HepG2 (cell line): ENCODE measurements at regions not wholly inside any gene's neighbourhood (a gene's known extent, or its start where the extent isn't known, plus 50 kb on each side); places are given as distances from the start of the nearest gene placed in this dataset.

Source experiments
- BRCA1 ChIP-seq: sonication (generic); formaldehyde crosslinking; IDR thresholded peaks from 2 replicates; pipeline ENCODE4 v1.4.0; 2020; ENCODE audit warnings: missing genetic modification reagents
- EP300 ChIP-seq, 3 experiments: sonication (generic) in 1 of 3; formaldehyde crosslinking in 1 of 3; IDR thresholded peaks; 2 replicates each; pipeline versions ENCODE4 v1.5.1 to v1.6.1; 2011 to 2020; ENCODE audit warnings: low read depth in 2 of 3, low read length in 2 of 3, borderline replicate concordance in 1 of 3, improper control_type of control experiment in 1 of 3, mild to moderate bottlenecking in 1 of 3, missing genetic modification reagents in 1 of 3, moderate library complexity in 1 of 3
- HNRNPL ChIP-seq: fragments of 200-400 bp; formaldehyde crosslinking; IDR thresholded peaks from 2 replicates; pipeline ENCODE4 v1.6.1; 2017; ENCODE audit warnings: mild to moderate bottlenecking, low read depth, low read length
- NFYC ChIP-seq: IDR thresholded peaks from 2 replicates; pipeline ENCODE4 v1.6.1; 2016; ENCODE audit warnings: missing genetic modification reagents, missing compliant biosample characterization
- ZBTB38 ChIP-seq: sonication (generic); formaldehyde crosslinking; IDR thresholded peaks from 2 replicates; pipeline ENCODE4 v1.5.1; 2020; ENCODE audit warnings: mild to moderate bottlenecking, missing genetic modification reagents
- ZNF160 ChIP-seq: sonication (generic); formaldehyde crosslinking; IDR thresholded peaks from 2 replicates; pipeline ENCODE4 v1.8.0; 2022; ENCODE audit warnings: mild to moderate bottlenecking, inconsistent platforms, missing genetic modification reagents
- ZNF83 ChIP-seq: sonication (generic); formaldehyde crosslinking; IDR thresholded peaks from 2 replicates; pipeline ENCODE4 v1.4.0; 2020; ENCODE audit warnings: missing genetic modification reagents, mild to moderate bottlenecking, borderline replicate concordance
- TF ChIP-seq, protein P1 (sequence below): sonication (generic); formaldehyde crosslinking; IDR thresholded peaks from 2 replicates; pipeline ENCODE4 v1.5.0; 2020; ENCODE audit warnings: mild to moderate bottlenecking, missing genetic modification reagents, moderate library complexity
- TF ChIP-seq, protein P2 (sequence below): fragments of 450-650 bp; IDR thresholded peaks from 2 replicates; pipeline ENCODE4 v1.6.1; 2016
- TF ChIP-seq, protein P3 (sequence below): sonication (generic); formaldehyde crosslinking; IDR thresholded peaks from 2 replicates; pipeline ENCODE4 v1.4.0; 2020; ENCODE audit warnings: low read depth, mild to moderate bottlenecking, missing genetic modification reagents
- TF ChIP-seq, protein P4 (sequence below): sonication (generic); formaldehyde crosslinking; IDR thresholded peaks from 2 replicates; pipeline ENCODE4 v1.9.0; 2021; ENCODE audit warnings: missing genetic modification reagents, mild to moderate bottlenecking, borderline replicate concordance

- TF ChIP-seq ZBTB38 (CRISPR knock-in tag) (no peak), NFYC (CRISPR knock-in tag) (no peak), ZNF83 (no peak), BRCA1 (CRISPR knock-in tag) (no peak), ZNF160 (CRISPR knock-in tag) (no peak), HNRNPL (no peak), EP300 (IDR thresholded peaks at IDR 0.05; ENCODE audit: low read depth in 2 of 2, low read length in 2 of 2) (no peak), EP300 (CRISPR knock-in tag; IDR thresholded peaks at IDR 0.05; ENCODE audit: borderline replicate concordance) (no peak)
- TF ChIP-seq, protein P1, sequence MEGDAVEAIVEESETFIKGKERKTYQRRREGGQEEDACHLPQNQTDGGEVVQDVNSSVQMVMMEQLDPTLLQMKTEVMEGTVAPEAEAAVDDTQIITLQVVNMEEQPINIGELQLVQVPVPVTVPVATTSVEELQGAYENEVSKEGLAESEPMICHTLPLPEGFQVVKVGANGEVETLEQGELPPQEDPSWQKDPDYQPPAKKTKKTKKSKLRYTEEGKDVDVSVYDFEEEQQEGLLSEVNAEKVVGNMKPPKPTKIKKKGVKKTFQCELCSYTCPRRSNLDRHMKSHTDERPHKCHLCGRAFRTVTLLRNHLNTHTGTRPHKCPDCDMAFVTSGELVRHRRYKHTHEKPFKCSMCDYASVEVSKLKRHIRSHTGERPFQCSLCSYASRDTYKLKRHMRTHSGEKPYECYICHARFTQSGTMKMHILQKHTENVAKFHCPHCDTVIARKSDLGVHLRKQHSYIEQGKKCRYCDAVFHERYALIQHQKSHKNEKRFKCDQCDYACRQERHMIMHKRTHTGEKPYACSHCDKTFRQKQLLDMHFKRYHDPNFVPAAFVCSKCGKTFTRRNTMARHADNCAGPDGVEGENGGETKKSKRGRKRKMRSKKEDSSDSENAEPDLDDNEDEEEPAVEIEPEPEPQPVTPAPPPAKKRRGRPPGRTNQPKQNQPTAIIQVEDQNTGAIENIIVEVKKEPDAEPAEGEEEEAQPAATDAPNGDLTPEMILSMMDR (CRISPR knock-in tag), result no peak
- TF ChIP-seq, protein P2, sequence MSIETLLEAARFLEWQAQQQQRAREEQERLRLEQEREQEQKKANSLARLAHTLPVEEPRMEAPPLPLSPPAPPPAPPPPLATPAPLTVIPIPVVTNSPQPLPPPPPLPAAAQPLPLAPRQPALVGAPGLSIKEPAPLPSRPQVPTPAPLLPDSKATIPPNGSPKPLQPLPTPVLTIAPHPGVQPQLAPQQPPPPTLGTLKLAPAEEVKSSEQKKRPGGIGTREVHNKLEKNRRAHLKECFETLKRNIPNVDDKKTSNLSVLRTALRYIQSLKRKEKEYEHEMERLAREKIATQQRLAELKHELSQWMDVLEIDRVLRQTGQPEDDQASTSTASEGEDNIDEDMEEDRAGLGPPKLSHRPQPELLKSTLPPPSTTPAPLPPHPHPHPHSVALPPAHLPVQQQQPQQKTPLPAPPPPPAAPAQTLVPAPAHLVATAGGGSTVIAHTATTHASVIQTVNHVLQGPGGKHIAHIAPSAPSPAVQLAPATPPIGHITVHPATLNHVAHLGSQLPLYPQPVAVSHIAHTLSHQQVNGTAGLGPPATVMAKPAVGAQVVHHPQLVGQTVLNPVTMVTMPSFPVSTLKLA, result no peak
- TF ChIP-seq, protein P3, sequence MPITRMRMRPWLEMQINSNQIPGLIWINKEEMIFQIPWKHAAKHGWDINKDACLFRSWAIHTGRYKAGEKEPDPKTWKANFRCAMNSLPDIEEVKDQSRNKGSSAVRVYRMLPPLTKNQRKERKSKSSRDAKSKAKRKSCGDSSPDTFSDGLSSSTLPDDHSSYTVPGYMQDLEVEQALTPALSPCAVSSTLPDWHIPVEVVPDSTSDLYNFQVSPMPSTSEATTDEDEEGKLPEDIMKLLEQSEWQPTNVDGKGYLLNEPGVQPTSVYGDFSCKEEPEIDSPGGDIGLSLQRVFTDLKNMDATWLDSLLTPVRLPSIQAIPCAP (CRISPR knock-in tag), result no peak
- TF ChIP-seq, protein P4, sequence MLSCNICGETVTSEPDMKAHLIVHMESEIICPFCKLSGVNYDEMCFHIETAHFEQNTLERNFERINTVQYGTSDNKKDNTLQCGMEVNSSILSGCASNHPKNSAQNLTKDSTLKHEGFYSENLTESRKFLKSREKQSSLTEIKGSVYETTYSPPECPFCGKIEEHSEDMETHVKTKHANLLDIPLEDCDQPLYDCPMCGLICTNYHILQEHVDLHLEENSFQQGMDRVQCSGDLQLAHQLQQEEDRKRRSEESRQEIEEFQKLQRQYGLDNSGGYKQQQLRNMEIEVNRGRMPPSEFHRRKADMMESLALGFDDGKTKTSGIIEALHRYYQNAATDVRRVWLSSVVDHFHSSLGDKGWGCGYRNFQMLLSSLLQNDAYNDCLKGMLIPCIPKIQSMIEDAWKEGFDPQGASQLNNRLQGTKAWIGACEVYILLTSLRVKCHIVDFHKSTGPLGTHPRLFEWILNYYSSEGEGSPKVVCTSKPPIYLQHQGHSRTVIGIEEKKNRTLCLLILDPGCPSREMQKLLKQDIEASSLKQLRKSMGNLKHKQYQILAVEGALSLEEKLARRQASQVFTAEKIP (CRISPR knock-in tag), result no peak
Measured at GRCh38 chr7:15834446-15834845, 148.0 kb upstream of the MEOX2 start.
